CD14-positive monocyte (primary cell): ENCODE measurements at regions not wholly inside any gene's neighbourhood (a gene's known extent, or its start where the extent isn't known, plus 50 kb on each side); places are given as distances from the start of the nearest gene placed in this dataset.

Experiments used
- DNase-seq, 3 donors: peaks; one replicate each; pipeline ENCODE4 v3.0.0-alpha.2; 2011 to 2022
- H2AFZ ChIP-seq: 2 replicates; pipeline ENCODE4 v1.6.0; 2012; ENCODE audit warnings: mild to moderate bottlenecking, low read depth, low read length, inconsistent platforms; ENCODE audit not compliant: insufficient read depth, poor library complexity, severe bottlenecking
- H3K27ac ChIP-seq, 2 donors: 1 replicate in 1 of 2; 2 replicates in 1 of 2; pipeline ENCODE4 v1.5.1; 2012 to 2013; ENCODE audit warnings: low read length in 2 of 2, control low read depth in 1 of 2, inconsistent platforms in 1 of 2, low read depth in 1 of 2, mild to moderate bottlenecking in 1 of 2
- H3K27me3 ChIP-seq, 2 donors: one replicate each; pipeline versions ENCODE4 v1.6.0 to v1.6.1; 2011 to 2013; ENCODE audit warnings: low read length in 2 of 2; ENCODE audit not compliant: control insufficient read depth in 2 of 2, insufficient read depth in 2 of 2
- H3K36me3 ChIP-seq, 2 donors: replicated peaks in 1 of 2; 1 replicate in 1 of 2; 2 replicates in 1 of 2; pipeline versions ENCODE4 v1.5.1 to v1.6.1; 2012 to 2013; ENCODE audit warnings: low read length in 2 of 2, control low read depth in 1 of 2, inconsistent platforms in 1 of 2, mild to moderate bottlenecking in 1 of 2; ENCODE audit not compliant: insufficient read depth in 2 of 2, control insufficient read depth in 1 of 2
- H3K4me1 ChIP-seq, 2 donors: 1 replicate in 1 of 2; 2 replicates in 1 of 2; pipeline versions ENCODE4 v1.5.1 to v1.6.1; 2012 to 2013; ENCODE audit warnings: low read length in 2 of 2, control low read depth in 1 of 2, inconsistent platforms in 1 of 2, mild to moderate bottlenecking in 1 of 2, moderate library complexity in 1 of 2; ENCODE audit not compliant: insufficient read depth in 2 of 2, control insufficient read depth in 1 of 2
- H3K4me2 ChIP-seq: replicated peaks from 2 replicates; pipeline ENCODE3; 2012; ENCODE audit warnings: low read length, moderate library complexity, mild to moderate bottlenecking; ENCODE audit not compliant: poor library complexity, severe bottlenecking; ENCODE audit errors: extremely low read depth
- H3K4me3 ChIP-seq, 3 experiments: fragments of 200-600 bp in 1 of 3; sonication (generic) in 1 of 3; replicated peaks in 1 of 3; 1 replicate in 2 of 3; 2 replicates in 1 of 3; pipeline ENCODE4 v1.5.1; 2011 to 2013; ENCODE audit warnings: low read length in 3 of 3, mild to moderate bottlenecking in 3 of 3, control low read depth in 2 of 3, low read depth in 2 of 3, inconsistent platforms in 1 of 3, moderate library complexity in 1 of 3
- H3K79me2 ChIP-seq: 2 replicates; pipeline ENCODE4 v1.6.0; 2012; ENCODE audit warnings: mild to moderate bottlenecking, control low read depth, inconsistent platforms, low read length, moderate library complexity; ENCODE audit not compliant: insufficient read depth
- H3K9ac ChIP-seq: 2 replicates; pipeline ENCODE4 v1.6.0; 2017; ENCODE audit warnings: low read length, mild to moderate bottlenecking; ENCODE audit not compliant: insufficient read depth, poor library complexity, severe bottlenecking
- H3K9me3 ChIP-seq, 2 donors: replicated peaks in 1 of 2; 1 replicate in 1 of 2; 2 replicates in 1 of 2; pipeline versions ENCODE4 v1.5.1 to v1.6.1; 2012 to 2013; ENCODE audit warnings: low read length in 2 of 2, control low read depth in 1 of 2; ENCODE audit not compliant: control insufficient read depth in 1 of 2, insufficient read depth in 1 of 2
- H4K20me1 ChIP-seq: 2 replicates; pipeline ENCODE4 v1.6.0; 2012; ENCODE audit warnings: mild to moderate bottlenecking, low read length, control low read depth, moderate library complexity; ENCODE audit not compliant: insufficient read depth
- H3K27ac Mint-ChIP-seq, 7 donors: one replicate each; pipeline ENCODE4 v1.8.0; 2020; ENCODE audit warnings: mild to moderate bottlenecking in 7 of 7, mixed read lengths in 7 of 7, moderate library complexity in 6 of 7, inconsistent platforms in 2 of 7
- H3K27me3 Mint-ChIP-seq, 3 donors: one replicate each; pipeline ENCODE4 v1.8.0; 2021 to 2022; ENCODE audit warnings: low read depth in 3 of 3, mild to moderate bottlenecking in 3 of 3, mixed read lengths in 3 of 3, moderate library complexity in 3 of 3, inconsistent platforms in 1 of 3
- H3K36me3 Mint-ChIP-seq, 2 donors: one replicate each; pipeline ENCODE4 v1.8.0; 2020; ENCODE audit warnings: mixed read lengths in 2 of 2, inconsistent platforms in 1 of 2, mild to moderate bottlenecking in 1 of 2
- H3K4me1 Mint-ChIP-seq: one replicate; pipeline ENCODE4 v1.8.0; 2020; ENCODE audit warnings: mild to moderate bottlenecking, mixed read lengths
- H3K4me3 Mint-ChIP-seq, 2 donors: one replicate each; pipeline ENCODE4 v1.8.0; 2020; ENCODE audit warnings: mild to moderate bottlenecking in 2 of 2, mixed read lengths in 2 of 2, moderate library complexity in 1 of 2
- H3K9me3 Mint-ChIP-seq, 7 donors: one replicate each; pipeline ENCODE4 v1.8.0; 2020 to 2022; ENCODE audit warnings: mixed read lengths in 7 of 7, mild to moderate bottlenecking in 6 of 7, moderate library complexity in 6 of 7, inconsistent platforms in 2 of 7
- WGBS: methylation state at CpG from one replicate; pipeline ENCODE4 v1.1.5; 2013; ENCODE audit warnings: missing lambda C conversion rate; ENCODE audit not compliant: insufficient coverage; 5-methylcytosine and 5-hydroxymethylcytosine counted together
- intact Hi-C, 2 donors: fragments of 100-400 bp; cut with micrococcal nuclease; formaldehyde crosslinking; loops; one replicate each; pipeline versions ENCODE4 v1.15.0 to v1.15.1; 2023
- TF ChIP-seq, protein P1 (sequence below): fragments of 200-600 bp; IDR thresholded peaks from one replicate; pipeline ENCODE4 v1.8.0; 2022; ENCODE audit warnings: antibody characterized with exemption, mild to moderate bottlenecking

DNA sequence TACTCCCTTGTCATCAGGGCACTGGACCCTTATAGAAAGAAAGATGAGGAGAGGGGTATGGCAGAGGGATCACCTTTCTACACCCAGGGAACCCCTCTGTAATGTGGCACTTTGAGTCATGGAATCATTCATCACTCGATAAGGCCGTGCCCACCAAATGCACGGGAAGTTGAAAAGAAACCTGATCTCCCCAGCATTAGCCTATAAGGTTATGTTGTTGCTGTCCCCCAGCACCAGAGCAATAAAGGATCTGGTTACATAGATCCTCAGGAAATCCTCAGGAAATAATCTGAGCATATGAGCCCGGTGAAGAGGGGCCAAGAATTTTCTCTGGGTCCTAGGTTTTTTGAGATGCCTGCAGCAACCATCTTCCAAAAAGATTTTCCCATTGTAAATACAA is 148.8 kb upstream of the CRY1 start:
- H3K79me2 ChIP-seq = no peaks in the 10 kb centered on the region
- TF ChIP-seq, protein P1, sequence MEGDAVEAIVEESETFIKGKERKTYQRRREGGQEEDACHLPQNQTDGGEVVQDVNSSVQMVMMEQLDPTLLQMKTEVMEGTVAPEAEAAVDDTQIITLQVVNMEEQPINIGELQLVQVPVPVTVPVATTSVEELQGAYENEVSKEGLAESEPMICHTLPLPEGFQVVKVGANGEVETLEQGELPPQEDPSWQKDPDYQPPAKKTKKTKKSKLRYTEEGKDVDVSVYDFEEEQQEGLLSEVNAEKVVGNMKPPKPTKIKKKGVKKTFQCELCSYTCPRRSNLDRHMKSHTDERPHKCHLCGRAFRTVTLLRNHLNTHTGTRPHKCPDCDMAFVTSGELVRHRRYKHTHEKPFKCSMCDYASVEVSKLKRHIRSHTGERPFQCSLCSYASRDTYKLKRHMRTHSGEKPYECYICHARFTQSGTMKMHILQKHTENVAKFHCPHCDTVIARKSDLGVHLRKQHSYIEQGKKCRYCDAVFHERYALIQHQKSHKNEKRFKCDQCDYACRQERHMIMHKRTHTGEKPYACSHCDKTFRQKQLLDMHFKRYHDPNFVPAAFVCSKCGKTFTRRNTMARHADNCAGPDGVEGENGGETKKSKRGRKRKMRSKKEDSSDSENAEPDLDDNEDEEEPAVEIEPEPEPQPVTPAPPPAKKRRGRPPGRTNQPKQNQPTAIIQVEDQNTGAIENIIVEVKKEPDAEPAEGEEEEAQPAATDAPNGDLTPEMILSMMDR = no peak
- no peaks in the 10 kb centered on the region for H3K27me3 ChIP-seq
- no peak overlapping the region for H3K27ac ChIP-seq
- H3K9me3 ChIP-seq = no peaks in the 10 kb centered on the region
- H3K4me1 ChIP-seq = no peaks in the 10 kb centered on the region
- H4K20me1 ChIP-seq = no peaks in the 10 kb centered on the region
- Mint-ChIP-seq H3K36me3 (no peaks in the 10 kb centered on the region), H3K27ac (no peak overlapping the region), H3K27me3 (peaks cover 0 to 7% (median 4%) of the 10 kb centered on the region in 3 donors), H3K9me3 (peaks cover 0 to 2% (median 0%) of the 10 kb centered on the region in 7 donors), H3K4me1 (no peaks in the 10 kb centered on the region), H3K4me3 (no peak overlapping the region)
- no peak overlapping the region for H2AFZ ChIP-seq
- intact Hi-C loops = no loop called here
- no peak overlapping the region for H3K4me3 ChIP-seq
- no peak overlapping the region for H3K4me2 ChIP-seq
- no peak overlapping the region for H3K9ac ChIP-seq
- DNase-seq = no peak
- no CpG with 5 or more reads among the region's 4 CpGs for WGBS
- no peaks in the 10 kb centered on the region for H3K36me3 ChIP-seq

DNA sequence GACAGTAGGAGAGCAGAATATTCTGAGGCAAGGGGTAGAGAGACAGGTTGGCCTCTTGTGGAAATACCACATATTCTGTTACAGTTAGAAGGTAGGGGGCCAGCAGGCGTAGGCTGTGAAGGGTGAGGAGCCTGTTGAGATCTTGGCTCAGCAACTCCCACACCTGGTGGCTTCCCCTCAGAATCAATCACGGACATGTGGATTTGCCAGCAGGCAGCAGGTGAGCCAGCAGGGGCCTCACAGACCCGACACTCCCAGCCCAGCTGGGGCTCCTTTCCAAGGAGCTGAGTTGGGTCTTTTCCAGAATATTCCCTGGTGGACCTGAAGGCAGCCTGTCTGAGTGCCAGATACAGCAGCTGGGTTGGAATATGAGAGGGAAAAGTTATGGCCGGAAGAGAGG is 150.0 kb upstream of the CRY1 start:
- H3K79me2 ChIP-seq = no peaks in the 10 kb centered on the region
- no peaks in the 10 kb centered on the region for H4K20me1 ChIP-seq
- peaks cover 0 to 2% (median 0%) of the 10 kb centered on the region in 7 donors for H3K9me3 Mint-ChIP-seq
- no peaks in the 10 kb centered on the region for H3K4me1 Mint-ChIP-seq
- no peak overlapping the region for H2AFZ ChIP-seq
- H3K27me3 ChIP-seq = no peaks in the 10 kb centered on the region
- no peaks in the 10 kb centered on the region for H3K4me1 ChIP-seq
- intact Hi-C loops = no loop called here
- no peak overlapping the region for H3K27ac ChIP-seq
- TF ChIP-seq, protein P1 = no peak
- no peak overlapping the region for H3K4me2 ChIP-seq
- WGBS = 80% methylated on average over 2 of the region's 4 CpGs
- no peaks in the 10 kb centered on the region for H3K36me3 ChIP-seq
- no peak overlapping the region for H3K9ac ChIP-seq
- H3K4me3 ChIP-seq = no peak overlapping the region
- no peak overlapping the region for H3K4me3 Mint-ChIP-seq
- no peak overlapping the region for H3K27ac Mint-ChIP-seq
- no peaks in the 10 kb centered on the region for H3K36me3 Mint-ChIP-seq
- H3K9me3 ChIP-seq = no peaks in the 10 kb centered on the region
- no peak for DNase-seq
- peaks cover 0 to 4% (median 4%) of the 10 kb centered on the region in 3 donors for H3K27me3 Mint-ChIP-seq
